Progenitor cell of endocrine pancreas (in vitro differentiated cells): ENCODE measurements at regions not wholly inside any gene's neighbourhood (a gene's known extent, or its start where the extent isn't known, plus 50 kb on each side); places are given as distances from the start of the nearest gene placed in this dataset.

ENCODE experiments used
- DNase-seq: peaks from one replicate; pipeline ENCODE4 v3.0.0; 2021; ENCODE audit warnings: low spot score; ENCODE audit not compliant: unreplicated experiment
- H3K27ac Mint-ChIP-seq: 2 replicates; pipeline ENCODE4 v1.8.0; 2021; ENCODE audit warnings: mild to moderate bottlenecking, moderate library complexity, mixed read lengths
- H3K27me3 Mint-ChIP-seq: 2 replicates; pipeline ENCODE4 v1.8.0; 2021; ENCODE audit warnings: mixed read lengths
- H3K36me3 Mint-ChIP-seq: 2 replicates; pipeline ENCODE4 v1.8.0; 2022; ENCODE audit warnings: mixed read lengths; ENCODE audit not compliant: insufficient read depth
- H3K4me1 Mint-ChIP-seq: 2 replicates; pipeline ENCODE4 v1.8.0; 2021; ENCODE audit warnings: low read depth, mixed read lengths
- H3K4me3 Mint-ChIP-seq: 2 replicates; pipeline ENCODE4 v1.8.0; 2021; ENCODE audit warnings: low read depth, mild to moderate bottlenecking, moderate library complexity, mixed read lengths
- H3K9me3 Mint-ChIP-seq: 2 replicates; pipeline ENCODE4 v1.8.0; 2021; ENCODE audit warnings: low read depth, mixed read lengths
- CTCF ChIP-seq: fragments of 200-600 bp; sonication (generic); IDR thresholded peaks from one replicate; pipeline ENCODE4 v1.5.0; 2021; ENCODE audit warnings: antibody characterized with exemption, mild to moderate bottlenecking; ENCODE audit not compliant: unreplicated experiment

GRCh38 chr5:42235241-42235640 is 188.0 kb upstream of the GHR start:
- H3K36me3 Mint-ChIP-seq = no peaks in the 10 kb centered on the region
- no peaks in the 10 kb centered on the region for H3K4me1 Mint-ChIP-seq
- no peaks in the 10 kb centered on the region for H3K9me3 Mint-ChIP-seq
- no peak for DNase-seq
- H3K27ac Mint-ChIP-seq = no peak overlapping the region
- no peak for TF ChIP-seq CTCF
- no peaks in the 10 kb centered on the region for H3K27me3 Mint-ChIP-seq
- H3K4me3 Mint-ChIP-seq = no peak overlapping the region

- Mint-ChIP-seq H3K36me3 (no peaks in the 10 kb centered on the region), H3K4me1 (no peaks in the 10 kb centered on the region), H3K27ac (no peak overlapping the region), H3K9me3 (no peaks in the 10 kb centered on the region), H3K27me3 (no peaks in the 10 kb centered on the region), H3K4me3 (no peak overlapping the region)
- no peak for TF ChIP-seq CTCF
- no peak for DNase-seq
Measured at GRCh38 chr5:42235837-42236236, 187.4 kb upstream of the GHR start.

- Mint-ChIP-seq H3K36me3 (no peaks in the 10 kb centered on the region), H3K27me3 (no peaks in the 10 kb centered on the region), H3K4me1 (no peaks in the 10 kb centered on the region), H3K9me3 (no peaks in the 10 kb centered on the region), H3K27ac (no peak overlapping the region), H3K4me3 (no peak overlapping the region)
- TF ChIP-seq CTCF = no peak
- DNase-seq = no peak
Measured at GRCh38 chr5:42241636-42242035, 181.6 kb upstream of the GHR start.

DNA sequence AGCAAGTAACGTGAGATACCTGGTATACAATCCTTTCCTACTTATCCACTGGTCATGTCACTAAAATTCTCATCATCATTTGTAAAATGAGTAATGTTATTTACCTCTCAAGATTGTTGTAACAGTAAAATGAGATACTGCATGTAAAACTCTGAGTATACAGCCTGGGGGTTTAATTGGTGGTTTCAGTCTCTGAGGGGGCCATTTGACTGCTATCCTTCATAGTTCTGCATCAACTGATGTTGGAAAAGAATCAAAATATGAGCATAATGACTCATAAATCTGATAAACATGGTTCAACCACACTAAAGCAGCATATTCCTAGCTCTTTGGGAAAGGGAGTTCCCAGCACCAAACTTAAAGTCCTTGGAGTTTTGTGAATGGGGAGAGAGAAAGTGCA is 181.0 kb upstream of the GHR start:
- Mint-ChIP-seq H3K9me3 (peaks cover 1% of the 10 kb centered on the region), H3K4me1 (no peaks in the 10 kb centered on the region)

DNA sequence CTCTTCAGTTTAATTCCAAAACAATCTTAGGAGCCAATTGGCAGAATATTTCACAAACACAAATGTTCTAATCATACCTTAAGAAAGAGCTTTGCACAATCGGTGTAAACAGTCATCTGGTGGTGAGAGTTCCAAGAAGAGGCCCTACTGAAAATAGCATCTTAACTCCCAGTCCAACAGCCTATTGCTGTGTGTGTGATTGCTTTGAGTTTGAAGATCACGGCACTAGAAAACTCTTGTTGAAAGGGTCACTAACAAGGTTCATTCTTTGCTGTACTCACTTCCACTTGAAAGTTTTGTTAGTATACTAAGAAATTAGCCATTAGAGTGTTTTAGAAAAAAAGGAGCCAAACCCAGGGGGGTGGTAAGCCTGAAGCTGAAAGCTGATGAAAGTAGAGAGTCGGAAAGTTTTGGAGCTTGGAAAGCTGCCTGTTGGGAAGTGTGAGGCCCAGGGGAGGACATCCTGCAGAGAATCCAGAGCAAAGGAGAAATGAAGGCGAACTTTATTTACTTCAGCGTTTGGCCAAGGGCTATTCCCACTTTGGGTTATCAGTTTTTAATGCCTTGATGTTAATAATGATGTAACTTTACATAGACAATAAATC is 180.3 kb upstream of the GHR start:
- Mint-ChIP-seq H3K9me3 (peaks cover 5% of the 10 kb centered on the region), H3K27me3 (no peaks in the 10 kb centered on the region), H3K4me3 (no peak overlapping the region), H3K36me3 (no peaks in the 10 kb centered on the region), H3K27ac (no peak overlapping the region), H3K4me1 (no peaks in the 10 kb centered on the region)
- no peak for DNase-seq
- TF ChIP-seq CTCF = no peak

More for the DNA sequence above, 181.0 kb upstream of the GHR start:
- no peak overlapping the region for H3K4me3 Mint-ChIP-seq
- DNase-seq = no peak
- no peak overlapping the region for H3K27ac Mint-ChIP-seq
- no peaks in the 10 kb centered on the region for H3K27me3 Mint-ChIP-seq
- H3K36me3 Mint-ChIP-seq = no peaks in the 10 kb centered on the region
- no peak for TF ChIP-seq CTCF
